ENCODE measurements at regions not wholly inside any gene's neighbourhood (a gene's known extent, or its start where the extent isn't known, plus 50 kb on each side); places are given as distances from the start of the nearest gene placed in this dataset.

DNA sequence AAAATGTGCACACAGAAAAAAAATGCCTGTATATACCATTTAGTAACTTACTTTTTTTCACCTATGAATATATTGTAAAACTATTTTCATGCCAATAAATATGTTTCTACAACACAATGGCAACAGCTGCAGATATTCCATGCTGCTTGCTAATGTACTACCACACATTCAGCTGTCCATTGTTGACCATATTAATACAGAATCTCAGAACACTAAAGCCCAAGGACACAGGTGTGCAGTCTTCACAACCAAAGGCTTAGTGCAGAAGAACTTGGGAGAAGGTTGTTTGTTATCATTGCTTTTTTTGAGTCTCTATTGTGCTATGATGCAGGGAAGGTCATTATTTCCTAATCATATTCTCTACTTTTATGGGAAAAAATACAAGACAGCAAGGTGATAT is 79.6 kb downstream of the DIPK2A start:
- H3K4me3 ChIP-seq (ENCODE audit: low read depth, low read length): no peak overlapping the region
- ChIA-PET POLR2A (no interaction called here), CTCF (no interaction called here)
- no peak for DNase-seq (ENCODE audit: low read depth, low spot score)
- TF ChIP-seq, protein P1, sequence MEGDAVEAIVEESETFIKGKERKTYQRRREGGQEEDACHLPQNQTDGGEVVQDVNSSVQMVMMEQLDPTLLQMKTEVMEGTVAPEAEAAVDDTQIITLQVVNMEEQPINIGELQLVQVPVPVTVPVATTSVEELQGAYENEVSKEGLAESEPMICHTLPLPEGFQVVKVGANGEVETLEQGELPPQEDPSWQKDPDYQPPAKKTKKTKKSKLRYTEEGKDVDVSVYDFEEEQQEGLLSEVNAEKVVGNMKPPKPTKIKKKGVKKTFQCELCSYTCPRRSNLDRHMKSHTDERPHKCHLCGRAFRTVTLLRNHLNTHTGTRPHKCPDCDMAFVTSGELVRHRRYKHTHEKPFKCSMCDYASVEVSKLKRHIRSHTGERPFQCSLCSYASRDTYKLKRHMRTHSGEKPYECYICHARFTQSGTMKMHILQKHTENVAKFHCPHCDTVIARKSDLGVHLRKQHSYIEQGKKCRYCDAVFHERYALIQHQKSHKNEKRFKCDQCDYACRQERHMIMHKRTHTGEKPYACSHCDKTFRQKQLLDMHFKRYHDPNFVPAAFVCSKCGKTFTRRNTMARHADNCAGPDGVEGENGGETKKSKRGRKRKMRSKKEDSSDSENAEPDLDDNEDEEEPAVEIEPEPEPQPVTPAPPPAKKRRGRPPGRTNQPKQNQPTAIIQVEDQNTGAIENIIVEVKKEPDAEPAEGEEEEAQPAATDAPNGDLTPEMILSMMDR (IDR thresholded peaks at IDR 0.05; ENCODE audit: insufficient read depth, low read length, missing control alignments): no peak

- no peak for DNase-seq (ENCODE audit: low read depth, low spot score)
- H3K4me3 ChIP-seq (ENCODE audit: low read depth, low read length): no peak overlapping the region
- ChIA-PET POLR2A (no interaction called here), CTCF (no interaction called here)
- TF ChIP-seq, protein P1 (IDR thresholded peaks at IDR 0.05; ENCODE audit: insufficient read depth, low read length, missing control alignments): no peak
Measured at GRCh38 chr3:144052275-144052674, 80.7 kb downstream of the DIPK2A start.

DNA sequence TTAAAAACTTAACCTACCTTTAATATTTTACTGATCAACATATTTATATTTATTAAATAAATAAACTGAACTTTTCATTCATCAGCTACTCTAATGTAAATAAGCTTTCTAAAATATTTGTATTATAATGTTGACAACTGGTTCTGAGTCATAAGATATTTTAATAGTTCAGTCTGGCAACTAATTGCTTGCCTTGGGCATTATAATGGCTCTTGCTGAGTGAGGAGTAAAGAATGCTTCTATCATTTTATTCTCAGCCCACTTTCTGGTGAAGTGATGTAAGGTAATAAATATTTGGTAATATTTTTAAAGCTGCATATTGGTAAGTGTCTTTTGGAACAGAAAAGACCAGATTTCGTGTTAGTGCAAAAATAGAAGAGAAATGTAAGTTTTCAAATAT is 81.5 kb downstream of the DIPK2A start:
- ChIA-PET CTCF (no interaction called here), POLR2A (interaction anchor here (1.2 kb wide), 1 partner anchor 81 kb away, joined by 4 read pairs; the partner anchor contains the start of gene DIPK2A)
- no peak overlapping the region for H3K4me3 ChIP-seq (ENCODE audit: low read depth, low read length)
- TF ChIP-seq, protein P1 (IDR thresholded peaks at IDR 0.05; ENCODE audit: insufficient read depth, low read length, missing control alignments): no peak
- peak; percentile 40 for DNase-seq (ENCODE audit: low read depth, low spot score)

DNA sequence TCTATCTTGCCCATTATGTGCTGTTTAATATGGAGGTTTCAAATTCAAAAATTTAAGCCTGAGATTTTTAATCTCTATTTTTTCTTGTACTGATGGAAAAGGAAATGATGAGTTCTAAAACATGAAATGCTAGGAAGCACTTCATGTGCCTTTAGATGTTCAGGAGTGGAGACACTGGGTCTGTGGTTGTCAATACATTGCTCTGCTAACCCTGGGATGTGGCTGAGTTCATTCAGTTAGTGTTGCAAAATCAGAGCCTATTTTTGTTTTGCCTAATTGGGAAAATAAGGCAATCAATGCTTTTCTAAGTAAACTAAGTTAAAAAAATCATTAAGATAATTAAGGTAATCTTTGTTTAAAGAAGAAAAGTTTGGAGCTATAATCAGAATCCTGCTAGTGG is 83.1 kb downstream of the DIPK2A start:
- no peak for DNase-seq (ENCODE audit: low read depth, low spot score)
- TF ChIP-seq, protein P1 (IDR thresholded peaks at IDR 0.05; ENCODE audit: insufficient read depth, low read length, missing control alignments): no peak
- ChIA-PET POLR2A (no interaction called here), CTCF (interaction anchor here (1.2 kb wide), 1 partner anchor 79 kb away, joined by 5 read pairs; no protein-coding TSS in a partner anchor)
- H3K4me3 ChIP-seq (ENCODE audit: low read depth, low read length): no peak overlapping the region

DNA sequence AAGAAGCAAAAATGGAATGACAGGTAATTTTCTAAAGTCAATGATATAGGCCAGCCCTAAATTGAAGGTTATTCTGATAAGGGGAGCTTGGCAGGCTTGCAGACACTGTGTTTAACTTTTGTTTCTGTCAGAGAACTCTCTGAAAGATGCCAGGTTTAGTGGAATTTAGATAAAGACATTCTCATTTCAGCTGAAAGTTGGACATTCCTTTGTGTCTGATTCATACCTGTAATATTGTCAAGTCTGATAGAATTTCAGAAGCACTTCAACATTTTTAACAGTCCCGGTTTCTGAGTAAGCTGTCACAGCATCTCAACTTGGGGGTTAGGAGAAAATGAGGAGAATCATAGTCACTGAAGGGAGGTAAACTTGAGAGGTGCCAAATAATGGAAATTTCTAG is 84.0 kb downstream of the DIPK2A start:
- no peak for DNase-seq (ENCODE audit: low read depth, low spot score)
- TF ChIP-seq, protein P1 (IDR thresholded peaks at IDR 0.05; ENCODE audit: insufficient read depth, low read length, missing control alignments): no peak
- no peak overlapping the region for H3K4me3 ChIP-seq (ENCODE audit: low read depth, low read length)
- ChIA-PET POLR2A (no interaction called here), CTCF (no interaction called here)

DNA sequence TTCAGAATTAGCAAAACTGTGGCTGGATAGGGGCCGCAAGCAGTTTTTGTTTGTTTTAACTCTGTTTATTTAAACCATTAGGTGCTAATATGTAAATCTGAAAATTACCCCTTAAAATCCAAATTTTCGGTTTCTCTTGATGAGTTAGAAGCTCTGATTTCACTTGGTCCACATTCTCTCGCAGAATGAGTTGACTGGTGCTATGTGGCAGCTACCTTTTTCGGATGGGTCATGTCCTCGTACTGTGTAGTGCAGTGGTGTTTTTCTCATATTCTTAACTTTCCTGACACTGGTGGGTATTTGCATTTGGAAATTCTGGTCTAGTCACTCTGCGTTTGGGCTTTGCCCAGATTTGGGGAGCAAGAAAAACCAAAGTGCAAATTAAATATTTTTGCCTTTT is 87.1 kb downstream of the DIPK2A start:
- no peak for DNase-seq (ENCODE audit: low read depth, low spot score)
- TF ChIP-seq, protein P1 (IDR thresholded peaks at IDR 0.05; ENCODE audit: insufficient read depth, low read length, missing control alignments): no peak
- ChIA-PET CTCF (interaction anchor here (1.1 kb wide), 1 partner anchor 83 kb away, joined by 3 read pairs; no protein-coding TSS in a partner anchor), POLR2A (no interaction called here)
- H3K4me3 ChIP-seq (ENCODE audit: low read depth, low read length): no peak overlapping the region

Measured in AG04449 (cell line).